Endothelial cell of umbilical vein (primary cell): ENCODE measurements at regions not wholly inside any gene's neighbourhood (a gene's known extent, or its start where the extent isn't known, plus 50 kb on each side); places are given as distances from the start of the nearest gene placed in this dataset.

Experiments
- BruUV-seq: library from RNA; stranded (reverse); fragments of 400-500 nt; replicated peaks from 2 replicates; lab custom pipeline; 2021; lab: Mats Ljungman, UMichigan
- CTCF ChIA-PET: fragments of 300-600, 350-600 bp; sonication (Branson Sonifier 250); formaldehyde crosslinking; loops from one replicate; lab custom pipeline; 2021; ENCODE audit warnings: antibody characterized with exemption, inconsistent platforms; lab: Charles Lee
- POLR2A ChIA-PET: fragments of 300-600, 350-600 bp; sonication (Branson Sonifier 250); formaldehyde crosslinking; loops from one replicate; lab custom pipeline; 2021; ENCODE audit warnings: antibody characterized with exemption, inconsistent platforms; lab: Charles Lee
- DNase-seq: peaks from one replicate; pipeline ENCODE4 v3.0.0-alpha.2; 2011; ENCODE audit warnings: low read depth, low spot score
- FAIRE-seq: peaks from 2 replicates; lab custom pipeline; 2011; peaks lifted over from hg19 to GRCh38; lab: Jason Lieb, UNC
- H2AFZ ChIP-seq: 2 replicates; pipeline ENCODE4 v1.6.0; 2012; ENCODE audit warnings: low read depth, low read length, control low read depth, inconsistent platforms
- H3K27ac ChIP-seq: 2 replicates; pipeline ENCODE4 v1.5.1; 2011; ENCODE audit warnings: low read depth, mild to moderate bottlenecking, control low read depth, low read length, moderate library complexity; ENCODE audit not compliant: insufficient read depth
- H3K27me3 ChIP-seq, 2 experiments: 2 replicates each; pipeline versions ENCODE4 v1.6.0 to v1.6.1; 2011; ENCODE audit warnings: low read length in 2 of 2, mixed read lengths in 1 of 2; ENCODE audit not compliant: control insufficient read depth in 2 of 2, insufficient read depth in 2 of 2
- H3K36me3 ChIP-seq, 2 experiments: 2 replicates in 1 of 2; 3 replicates in 1 of 2; pipeline ENCODE4 v1.5.1; 2011; ENCODE audit warnings: low read length in 2 of 2, mild to moderate bottlenecking in 1 of 2, moderate library complexity in 1 of 2; ENCODE audit not compliant: control insufficient read depth in 2 of 2, insufficient read depth in 2 of 2; ENCODE audit errors: extremely low read depth in 1 of 2
- H3K4me1 ChIP-seq: 3 replicates; pipeline ENCODE4 v1.5.1; 2011; ENCODE audit warnings: mild to moderate bottlenecking, low read length; ENCODE audit not compliant: control insufficient read depth, insufficient read depth; ENCODE audit errors: extremely low read depth
- H3K4me2 ChIP-seq: 2 replicates; pipeline ENCODE4 v1.6.1; 2011; ENCODE audit warnings: low read length, control low read depth, mixed read lengths; ENCODE audit not compliant: insufficient read depth
- H3K4me3 ChIP-seq, 3 experiments: fragments of 200-600 bp in 1 of 3; sonication (generic), shearing (Covaris generic) in 1 of 3; replicated peaks in 1 of 3; 2 replicates each; pipeline ENCODE4 v1.5.1; 2011 to 2016; ENCODE audit warnings: control low read depth in 3 of 3, low read length in 3 of 3, mild to moderate bottlenecking in 2 of 3, inconsistent platforms in 1 of 3, low read depth in 1 of 3, moderate library complexity in 1 of 3; ENCODE audit not compliant: insufficient read depth in 1 of 3
- H3K79me2 ChIP-seq: 2 replicates; pipeline ENCODE4 v1.6.0; 2012; ENCODE audit warnings: low read length, inconsistent platforms; ENCODE audit not compliant: control insufficient read depth, insufficient read depth
- H3K9ac ChIP-seq: replicated peaks from 2 replicates; pipeline ENCODE3; 2011; ENCODE audit warnings: low read length, control low read depth; ENCODE audit not compliant: insufficient read depth; ENCODE audit errors: extremely low read depth
- H3K9me1 ChIP-seq: replicated peaks from 3 replicates; pipeline ENCODE4 v1.6.0; 2011; ENCODE audit warnings: mild to moderate bottlenecking, low read length; ENCODE audit not compliant: control insufficient read depth, insufficient read depth; ENCODE audit errors: extremely low read depth
- H3K9me3 ChIP-seq: replicated peaks from 2 replicates; pipeline ENCODE4 v1.5.1; 2012; ENCODE audit warnings: low read length, inconsistent platforms; ENCODE audit not compliant: control insufficient read depth, insufficient read depth
- H4K20me1 ChIP-seq: replicated peaks from 2 replicates; pipeline ENCODE3; 2011; ENCODE audit warnings: mild to moderate bottlenecking, low read length; ENCODE audit not compliant: control insufficient read depth, insufficient read depth; ENCODE audit errors: extremely low read depth
- EZH2 ChIP-seq: IDR thresholded peaks from 2 replicates; pipeline ENCODE4 v1.6.1; 2012; ENCODE audit warnings: borderline replicate concordance, low read depth, mild to moderate bottlenecking, moderate library complexity, low read length, inconsistent platforms; ENCODE audit not compliant: severe bottlenecking
- FOS ChIP-seq: IDR thresholded peaks from 2 replicates; pipeline ENCODE4 v1.6.1; 2011; ENCODE audit warnings: mild to moderate bottlenecking, low read length, moderate library complexity, borderline replicate concordance; ENCODE audit not compliant: insufficient read depth
- GATA2 ChIP-seq: IDR thresholded peaks from 2 replicates; pipeline ENCODE4 v1.7.0; 2011; ENCODE audit warnings: low read depth, mild to moderate bottlenecking, moderate library complexity, mixed read lengths, low read length; ENCODE audit not compliant: insufficient read length, insufficient read depth
- JUN ChIP-seq: IDR thresholded peaks from 2 replicates; pipeline ENCODE4 v1.6.1; 2011; ENCODE audit warnings: borderline replicate concordance, low read depth; ENCODE audit not compliant: insufficient read length, insufficient read depth
- MYC ChIP-seq: IDR thresholded peaks from one replicate; pipeline ENCODE4 v1.6.1; 2011; ENCODE audit warnings: mild to moderate bottlenecking, low read depth, low read length
- POLR2A ChIP-seq: IDR thresholded peaks from 2 replicates; pipeline ENCODE4 v1.6.1; 2012; ENCODE audit warnings: low read depth, mild to moderate bottlenecking, control low read depth, low read length
- POLR2AphosphoS5 ChIP-seq: IDR thresholded peaks from 2 replicates; pipeline ENCODE4 v1.6.1; 2012; ENCODE audit warnings: low read depth, mild to moderate bottlenecking, control low read depth, low read length, moderate library complexity; ENCODE audit not compliant: insufficient read depth
- dilution Hi-C: fragments of 300-500 bp; cut with MboI; formaldehyde crosslinking; loops from one replicate; pipeline ENCODE4 v1.15.0; 2019; ENCODE audit warnings: low sequenced_read_pairs; ENCODE audit not compliant: extremely low pct_ligation_motif_present
- intact Hi-C: fragments of 100-400 bp; cut with micrococcal nuclease; formaldehyde crosslinking; loops from one replicate; pipeline ENCODE4 v1.10.0; 2022
- TF ChIP-seq, protein P1 (sequence below): IDR thresholded peaks from 2 replicates; pipeline ENCODE4 v1.6.1; 2011; ENCODE audit not compliant: insufficient read depth, insufficient read length
- TF ChIP-seq, protein P2 (sequence below), 2 donors: IDR thresholded peaks; 1 replicate in 1 of 2; 2 replicates in 1 of 2; pipeline ENCODE4 v1.5.1; 2011; ENCODE audit warnings: low read length in 2 of 2, mild to moderate bottlenecking in 2 of 2, moderate library complexity in 2 of 2, control low read depth in 1 of 2, inconsistent platforms in 1 of 2, low read depth in 1 of 2; ENCODE audit not compliant: insufficient read depth in 1 of 2; ENCODE audit errors: extremely low read depth in 1 of 2

DNA sequence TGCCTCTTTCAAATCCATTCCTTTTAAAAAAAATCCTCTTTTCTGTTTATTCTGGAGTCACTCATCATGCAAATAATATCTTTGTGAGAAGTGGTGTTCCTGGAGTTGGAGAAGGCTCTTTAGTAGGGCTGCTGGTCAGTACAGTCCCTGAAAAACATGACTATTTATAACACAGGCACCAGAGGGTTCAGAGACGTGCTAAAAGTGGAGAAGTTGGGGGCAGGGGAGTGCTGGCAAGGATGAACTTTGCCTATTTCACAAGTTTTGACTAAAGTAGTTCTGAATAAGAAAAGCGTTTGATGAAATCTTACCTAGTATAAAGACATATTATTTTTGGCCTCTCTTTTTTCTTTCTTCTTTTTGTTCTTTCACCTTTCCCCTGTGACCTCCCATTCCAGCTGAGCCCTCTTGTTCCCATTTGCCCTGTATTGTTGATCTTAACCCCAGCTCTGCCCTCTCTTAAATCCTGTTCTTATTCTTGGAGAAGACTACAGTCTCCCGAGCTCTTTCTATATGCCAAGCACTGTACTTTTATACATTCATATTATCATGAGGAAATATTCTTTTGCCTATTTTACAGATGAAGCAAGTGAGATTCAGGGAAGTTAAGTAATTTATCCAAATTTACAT is 129.1 kb downstream of the TM9SF2 start:
- Histone ChIP-seq H3K9ac (no peak overlapping the region), H2AFZ (no peak overlapping the region), H3K4me1 (no peaks in the 10 kb centered on the region), H3K27me3 (peaks cover 0 to 3% of the 10 kb centered on the region in 2 experiments), H3K9me1 (no peaks in the 10 kb centered on the region), H3K27ac (no peak overlapping the region), H3K9me3 (no peaks in the 10 kb centered on the region), H3K36me3 (no peaks in the 10 kb centered on the region), H3K4me3 (no peak overlapping the region), H3K79me2 (no peaks in the 10 kb centered on the region), H4K20me1 (peaks cover 2% of the 10 kb centered on the region), H3K4me2 (no peak overlapping the region)
- ChIA-PET POLR2A (no interaction called here), CTCF (no interaction called here)
- intact Hi-C loops, result no loop called here
- no TSS peak for BruUV-seq
- TF ChIP-seq, protein P1, sequence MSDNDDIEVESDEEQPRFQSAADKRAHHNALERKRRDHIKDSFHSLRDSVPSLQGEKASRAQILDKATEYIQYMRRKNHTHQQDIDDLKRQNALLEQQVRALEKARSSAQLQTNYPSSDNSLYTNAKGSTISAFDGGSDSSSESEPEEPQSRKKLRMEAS, result no peak
- TF ChIP-seq POLR2AphosphoS5, result no peak
- no peak for TF ChIP-seq EZH2
- no peak for TF ChIP-seq JUN
- no peak for TF ChIP-seq MYC
- TF ChIP-seq FOS, result no peak
- no peak for DNase-seq
- dilution Hi-C loops, result no loop called here
- no peak for FAIRE-seq

DNA sequence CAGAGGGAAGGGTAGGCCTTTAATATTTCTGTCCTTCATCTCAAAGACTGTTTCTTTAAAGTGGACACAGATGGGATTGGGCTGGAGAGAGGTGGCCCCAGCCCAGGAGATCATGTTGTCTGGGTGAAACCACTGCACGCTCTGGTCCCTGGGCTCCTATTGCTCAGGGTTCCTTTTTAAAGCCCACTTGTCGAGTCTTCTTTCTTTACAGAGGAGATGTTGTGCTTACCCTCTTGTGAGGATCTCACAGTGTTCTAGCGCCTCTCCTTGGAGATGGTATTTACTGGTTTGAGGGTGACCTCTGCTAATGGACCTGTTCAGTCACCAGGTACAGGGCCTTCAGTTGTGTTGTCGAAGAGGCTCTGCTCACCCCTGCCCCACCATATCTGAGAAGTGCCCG is 128.4 kb downstream of the TM9SF2 start:
- Histone ChIP-seq H3K9me3 (no peaks in the 10 kb centered on the region), H3K9me1 (no peaks in the 10 kb centered on the region), H3K4me1 (no peaks in the 10 kb centered on the region), H3K79me2 (no peaks in the 10 kb centered on the region), H3K9ac (no peak overlapping the region), H3K27ac (no peak overlapping the region), H3K36me3 (no peaks in the 10 kb centered on the region), H3K27me3 (peaks cover 0 to 3% of the 10 kb centered on the region in 2 experiments), H2AFZ (no peak overlapping the region), H4K20me1 (peaks cover 2% of the 10 kb centered on the region), H3K4me2 (no peak overlapping the region), H3K4me3 (no peak overlapping the region)
- intact Hi-C loops, result no loop called here
- TF ChIP-seq JUN (no peak), POLR2AphosphoS5 (no peak), MYC (no peak), POLR2A (no peak), EZH2 (no peak), FOS (no peak), GATA2 (no peak)
- TF ChIP-seq, protein P1, result no peak
- TF ChIP-seq, protein P2, sequence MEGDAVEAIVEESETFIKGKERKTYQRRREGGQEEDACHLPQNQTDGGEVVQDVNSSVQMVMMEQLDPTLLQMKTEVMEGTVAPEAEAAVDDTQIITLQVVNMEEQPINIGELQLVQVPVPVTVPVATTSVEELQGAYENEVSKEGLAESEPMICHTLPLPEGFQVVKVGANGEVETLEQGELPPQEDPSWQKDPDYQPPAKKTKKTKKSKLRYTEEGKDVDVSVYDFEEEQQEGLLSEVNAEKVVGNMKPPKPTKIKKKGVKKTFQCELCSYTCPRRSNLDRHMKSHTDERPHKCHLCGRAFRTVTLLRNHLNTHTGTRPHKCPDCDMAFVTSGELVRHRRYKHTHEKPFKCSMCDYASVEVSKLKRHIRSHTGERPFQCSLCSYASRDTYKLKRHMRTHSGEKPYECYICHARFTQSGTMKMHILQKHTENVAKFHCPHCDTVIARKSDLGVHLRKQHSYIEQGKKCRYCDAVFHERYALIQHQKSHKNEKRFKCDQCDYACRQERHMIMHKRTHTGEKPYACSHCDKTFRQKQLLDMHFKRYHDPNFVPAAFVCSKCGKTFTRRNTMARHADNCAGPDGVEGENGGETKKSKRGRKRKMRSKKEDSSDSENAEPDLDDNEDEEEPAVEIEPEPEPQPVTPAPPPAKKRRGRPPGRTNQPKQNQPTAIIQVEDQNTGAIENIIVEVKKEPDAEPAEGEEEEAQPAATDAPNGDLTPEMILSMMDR (IDR thresholded peaks at IDR 0.05; ENCODE audit: extremely low read depth in 1 of 2, insufficient read depth in 1 of 2, low read depth in 1 of 2, low read length in 2 of 2), result no peak
- dilution Hi-C loops, result no loop called here
- ChIA-PET POLR2A (no interaction called here), CTCF (no interaction called here)
- BruUV-seq, result no TSS peak
- FAIRE-seq, result no peak
- no peak for DNase-seq
